Breast epithelium (tissue), 3 donors: ENCODE measurements at regions not wholly inside any gene's neighbourhood (a gene's known extent, or its start where the extent isn't known, plus 50 kb on each side); places are given as distances from the start of the nearest gene placed in this dataset.

Source experiments
- POLR2A ChIP-seq: fragments of 450-650 bp; IDR thresholded peaks from one replicate; pipeline ENCODE4 v1.6.1; 2016; ENCODE audit warnings: antibody characterized with exemption, mild to moderate bottlenecking, moderate library complexity
- POLR2AphosphoS5 ChIP-seq, 3 donors: sonication (generic); formaldehyde crosslinking; IDR thresholded peaks; one replicate each; pipeline ENCODE4 v1.6.1; 2017; ENCODE audit warnings: antibody characterized with exemption in 3 of 3
- TF ChIP-seq, protein P1 (sequence below), 3 donors: fragments of 450-650 bp; IDR thresholded peaks; one replicate each; pipeline ENCODE4 v1.5.1; 2016 to 2017; ENCODE audit warnings: antibody characterized with exemption in 3 of 3, mild to moderate bottlenecking in 3 of 3, moderate library complexity in 3 of 3

DNA sequence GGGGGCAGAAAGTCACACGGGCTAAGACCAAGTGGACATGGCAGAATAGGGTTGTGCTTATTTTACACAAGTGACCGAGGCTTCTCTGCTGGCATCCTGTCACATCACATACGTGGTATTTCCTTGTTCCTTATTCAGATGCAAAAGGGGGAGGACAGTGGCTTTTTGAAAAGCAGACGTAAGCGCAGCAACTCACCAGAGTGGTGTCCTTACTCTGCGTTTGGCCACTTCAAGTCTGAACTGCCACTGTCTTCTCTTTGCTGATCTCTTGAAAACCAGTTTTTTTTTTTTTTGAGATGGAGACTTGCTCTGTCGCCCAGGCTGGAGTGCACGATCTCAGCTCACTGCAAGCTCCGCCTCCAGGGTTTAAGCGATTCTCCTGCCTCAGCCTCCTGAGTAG lies 113.2 kb downstream of the SOX2 start:
- TF ChIP-seq, protein P1, sequence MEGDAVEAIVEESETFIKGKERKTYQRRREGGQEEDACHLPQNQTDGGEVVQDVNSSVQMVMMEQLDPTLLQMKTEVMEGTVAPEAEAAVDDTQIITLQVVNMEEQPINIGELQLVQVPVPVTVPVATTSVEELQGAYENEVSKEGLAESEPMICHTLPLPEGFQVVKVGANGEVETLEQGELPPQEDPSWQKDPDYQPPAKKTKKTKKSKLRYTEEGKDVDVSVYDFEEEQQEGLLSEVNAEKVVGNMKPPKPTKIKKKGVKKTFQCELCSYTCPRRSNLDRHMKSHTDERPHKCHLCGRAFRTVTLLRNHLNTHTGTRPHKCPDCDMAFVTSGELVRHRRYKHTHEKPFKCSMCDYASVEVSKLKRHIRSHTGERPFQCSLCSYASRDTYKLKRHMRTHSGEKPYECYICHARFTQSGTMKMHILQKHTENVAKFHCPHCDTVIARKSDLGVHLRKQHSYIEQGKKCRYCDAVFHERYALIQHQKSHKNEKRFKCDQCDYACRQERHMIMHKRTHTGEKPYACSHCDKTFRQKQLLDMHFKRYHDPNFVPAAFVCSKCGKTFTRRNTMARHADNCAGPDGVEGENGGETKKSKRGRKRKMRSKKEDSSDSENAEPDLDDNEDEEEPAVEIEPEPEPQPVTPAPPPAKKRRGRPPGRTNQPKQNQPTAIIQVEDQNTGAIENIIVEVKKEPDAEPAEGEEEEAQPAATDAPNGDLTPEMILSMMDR (IDR thresholded peaks at IDR 0.05): no peak
- TF ChIP-seq POLR2A (no peak), POLR2AphosphoS5 (IDR thresholded peaks at IDR 0.05) (no peak)
